ENCODE measurements at regions not wholly inside any gene's neighbourhood (a gene's known extent, or its start where the extent isn't known, plus 50 kb on each side); places are given as distances from the start of the nearest gene placed in this dataset.

DNA sequence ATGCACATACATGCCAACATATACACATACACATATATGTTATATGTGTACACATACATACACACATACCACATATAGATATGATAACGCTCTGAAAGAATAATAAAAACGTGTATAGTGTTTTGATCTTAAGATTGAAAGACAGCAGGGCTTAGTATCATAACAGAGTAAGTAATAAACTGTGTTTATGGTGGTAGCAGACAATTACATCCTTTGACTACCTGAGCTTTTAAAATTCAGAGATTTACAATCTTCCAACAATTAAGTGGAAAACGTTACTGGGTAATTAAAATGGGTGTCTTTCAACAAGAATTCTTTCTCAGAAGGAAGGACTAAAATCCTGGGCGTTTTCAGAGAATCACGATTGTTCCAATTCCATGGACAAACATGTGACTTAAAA lies 552.4 kb downstream of the EPHA4 start:
- TF ChIP-seq, protein P1, sequence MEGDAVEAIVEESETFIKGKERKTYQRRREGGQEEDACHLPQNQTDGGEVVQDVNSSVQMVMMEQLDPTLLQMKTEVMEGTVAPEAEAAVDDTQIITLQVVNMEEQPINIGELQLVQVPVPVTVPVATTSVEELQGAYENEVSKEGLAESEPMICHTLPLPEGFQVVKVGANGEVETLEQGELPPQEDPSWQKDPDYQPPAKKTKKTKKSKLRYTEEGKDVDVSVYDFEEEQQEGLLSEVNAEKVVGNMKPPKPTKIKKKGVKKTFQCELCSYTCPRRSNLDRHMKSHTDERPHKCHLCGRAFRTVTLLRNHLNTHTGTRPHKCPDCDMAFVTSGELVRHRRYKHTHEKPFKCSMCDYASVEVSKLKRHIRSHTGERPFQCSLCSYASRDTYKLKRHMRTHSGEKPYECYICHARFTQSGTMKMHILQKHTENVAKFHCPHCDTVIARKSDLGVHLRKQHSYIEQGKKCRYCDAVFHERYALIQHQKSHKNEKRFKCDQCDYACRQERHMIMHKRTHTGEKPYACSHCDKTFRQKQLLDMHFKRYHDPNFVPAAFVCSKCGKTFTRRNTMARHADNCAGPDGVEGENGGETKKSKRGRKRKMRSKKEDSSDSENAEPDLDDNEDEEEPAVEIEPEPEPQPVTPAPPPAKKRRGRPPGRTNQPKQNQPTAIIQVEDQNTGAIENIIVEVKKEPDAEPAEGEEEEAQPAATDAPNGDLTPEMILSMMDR (IDR thresholded peaks at IDR 0.05): no peak
- TF ChIP-seq POLR2A (IDR thresholded peaks at IDR 0.05): no peak
